ENCODE measurements at regions not wholly inside any gene's neighbourhood (a gene's known extent, or its start where the extent isn't known, plus 50 kb on each side); places are given as distances from the start of the nearest gene placed in this dataset.

DNA sequence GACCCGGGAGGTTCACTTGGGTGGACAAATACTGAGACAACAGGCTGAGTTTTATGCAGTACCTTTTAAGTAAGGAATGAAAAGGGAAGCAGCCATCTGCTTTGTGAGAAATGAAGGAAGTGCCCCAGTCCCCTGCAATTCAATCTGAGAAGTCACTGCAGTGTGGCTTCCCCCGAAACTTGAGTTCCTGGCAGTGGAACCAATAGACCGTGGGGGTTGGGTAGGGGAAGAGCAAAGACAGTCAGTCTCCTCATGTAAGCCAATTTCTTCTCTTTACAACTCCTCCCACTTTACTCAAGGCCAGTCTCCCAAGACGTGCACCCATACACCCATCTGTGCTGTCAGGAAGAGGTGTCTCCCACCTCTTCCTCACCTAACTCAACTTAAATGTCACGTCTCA, 206.5 kb downstream of the BCAT1 start:
- Mint-ChIP-seq H3K27me3 (ENCODE audit: low read depth) (no peaks in the 10 kb centered on the region), H3K27ac (no peak overlapping the region), H3K4me1 (ENCODE audit: low read depth) (peaks cover 14% of the 10 kb centered on the region), H3K4me3 (no peak overlapping the region), H3K36me3 (ENCODE audit: low read depth) (no peaks in the 10 kb centered on the region), H3K9me3 (ENCODE audit: insufficient read depth) (peaks cover 4% of the 10 kb centered on the region)
- ATAC-seq (no peak), DNase-seq (peak; percentile 26)
- ChIA-PET POLR2A (no interaction called here), CTCF (no interaction called here)

DNA sequence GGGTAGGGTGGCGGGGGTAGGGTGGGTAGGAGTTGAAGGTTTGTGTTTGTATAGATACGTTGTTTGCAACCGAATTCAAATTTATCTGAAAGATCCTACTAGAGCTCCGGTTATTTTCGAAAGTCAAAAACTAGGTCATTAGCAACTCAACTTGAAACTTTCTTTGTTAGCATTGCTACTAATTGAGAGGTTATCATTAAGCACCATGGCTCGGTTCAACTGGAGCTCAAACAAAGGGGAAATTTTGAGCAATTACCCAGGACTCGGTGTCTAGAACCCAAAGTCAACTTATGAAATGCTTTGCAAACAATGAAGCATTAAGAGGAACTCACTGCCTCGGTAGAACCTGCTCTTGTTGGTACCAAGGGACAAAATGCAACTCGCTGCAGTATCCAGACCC, 207.7 kb downstream of the BCAT1 start:
- no peaks in the 10 kb centered on the region for H3K27me3 Mint-ChIP-seq (ENCODE audit: low read depth)
- H3K9me3 Mint-ChIP-seq (ENCODE audit: insufficient read depth), result peaks cover 4% of the 10 kb centered on the region
- ATAC-seq, result no peak
- peaks cover 14% of the 10 kb centered on the region for H3K4me1 Mint-ChIP-seq (ENCODE audit: low read depth)
- H3K4me3 Mint-ChIP-seq, result no peak overlapping the region
- no peak overlapping the region for H3K27ac Mint-ChIP-seq
- H3K36me3 Mint-ChIP-seq (ENCODE audit: low read depth), result no peaks in the 10 kb centered on the region
- CTCF ChIA-PET, result no interaction called here
- DNase-seq, result no peak
- POLR2A ChIA-PET, result no interaction called here

DNA sequence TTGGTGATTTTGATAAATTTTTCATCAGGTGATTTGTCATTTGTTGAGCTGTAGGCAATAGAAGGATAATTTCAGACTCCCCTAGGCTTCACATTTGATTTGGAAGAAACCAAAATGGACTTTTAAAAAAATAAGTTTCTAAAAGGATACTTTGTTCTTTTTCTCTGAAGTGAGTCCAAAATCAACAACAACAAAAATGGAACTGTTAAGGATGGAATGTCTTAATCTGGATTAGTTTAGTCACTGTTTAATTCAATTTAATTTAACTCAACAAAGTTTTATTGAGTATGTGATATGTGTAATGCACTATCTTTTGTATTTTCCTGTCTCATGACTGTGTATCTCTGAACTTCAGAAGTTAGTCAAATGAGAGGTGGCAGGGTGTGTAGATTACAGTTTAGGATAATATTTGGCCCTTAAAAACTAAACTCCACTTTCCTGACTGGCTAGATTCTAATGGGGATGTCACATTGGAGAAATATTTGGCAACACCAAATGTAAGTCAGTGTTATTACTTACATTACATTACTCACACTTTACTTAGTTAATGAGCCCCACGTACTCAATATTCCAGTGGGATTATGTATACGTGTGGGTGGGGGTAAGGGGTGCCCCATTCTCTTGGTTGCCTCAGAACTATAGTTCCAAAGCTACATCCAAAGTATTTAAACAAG, 209.7 kb downstream of the BCAT1 start:
- DNase-seq (no peak), ATAC-seq (no peak)
- no peak overlapping the region for H3K27ac Mint-ChIP-seq
- peaks cover 4% of the 10 kb centered on the region for H3K9me3 Mint-ChIP-seq (ENCODE audit: insufficient read depth)
- peaks cover 3% of the 10 kb centered on the region for H3K27me3 Mint-ChIP-seq (ENCODE audit: low read depth)
- ChIA-PET CTCF (no interaction called here), POLR2A (no interaction called here)
- no peak overlapping the region for H3K4me3 Mint-ChIP-seq
- peaks cover 14% of the 10 kb centered on the region for H3K4me1 Mint-ChIP-seq (ENCODE audit: low read depth)
- no peaks in the 10 kb centered on the region for H3K36me3 Mint-ChIP-seq (ENCODE audit: low read depth)

DNA sequence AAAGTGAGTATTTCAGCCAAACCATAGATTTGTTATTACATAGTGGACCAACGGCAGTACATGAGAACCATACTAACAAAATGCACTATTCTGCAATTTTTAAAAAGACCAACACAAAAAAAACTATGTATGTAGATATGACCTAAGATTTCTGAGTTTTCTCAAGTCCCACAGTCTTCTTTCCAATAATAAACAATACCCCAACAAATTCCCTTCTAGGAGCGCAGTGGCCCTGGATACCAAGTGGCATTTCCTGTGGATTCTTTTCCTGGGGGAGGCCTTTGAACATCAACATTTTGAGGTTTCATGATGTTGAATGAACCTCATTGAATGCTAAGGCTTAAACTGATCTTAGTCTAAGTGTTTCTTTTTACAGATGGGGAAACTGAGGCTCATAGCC, 210.5 kb downstream of the BCAT1 start:
- Mint-ChIP-seq H3K4me3 (no peak overlapping the region), H3K9me3 (ENCODE audit: insufficient read depth) (peaks cover 4% of the 10 kb centered on the region), H3K36me3 (ENCODE audit: low read depth) (no peaks in the 10 kb centered on the region), H3K27me3 (ENCODE audit: low read depth) (peaks cover 5% of the 10 kb centered on the region), H3K4me1 (ENCODE audit: low read depth) (peaks cover 14% of the 10 kb centered on the region), H3K27ac (no peak overlapping the region)
- ChIA-PET POLR2A (no interaction called here), CTCF (no interaction called here)
- DNase-seq (no peak), ATAC-seq (no peak)

DNA sequence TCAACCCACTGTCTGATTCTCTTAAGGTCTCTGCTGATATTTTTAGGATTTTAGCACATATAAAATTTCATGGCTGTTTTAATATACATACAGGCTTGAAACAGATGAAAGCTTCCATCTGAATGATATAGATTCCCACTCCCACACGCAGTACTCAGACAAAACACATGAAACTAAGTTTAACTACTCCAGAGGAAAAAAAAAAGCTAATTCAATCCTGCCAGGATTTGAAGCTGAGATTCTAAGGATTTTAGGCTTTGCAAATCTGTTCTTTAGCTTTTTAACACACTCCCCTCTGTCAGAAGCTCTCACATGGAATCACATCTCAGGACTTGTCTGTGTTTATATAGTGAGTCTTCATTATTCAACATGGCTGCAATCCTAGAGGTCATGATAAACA, 217.3 kb downstream of the BCAT1 start:
- ChIA-PET CTCF (interaction anchor here (0.6 to 1.5 kb wide), 2 partner anchors 11 to 423 kb away, joined by 3 to 5 read pairs; no protein-coding TSS in a partner anchor), POLR2A (no interaction called here)
- no peak overlapping the region for H3K4me3 Mint-ChIP-seq
- no peaks in the 10 kb centered on the region for H3K9me3 Mint-ChIP-seq (ENCODE audit: insufficient read depth)
- ATAC-seq (no peak), DNase-seq (no peak)
- H3K4me1 Mint-ChIP-seq (ENCODE audit: low read depth), result peaks cover 7% of the 10 kb centered on the region
- no peak overlapping the region for H3K27ac Mint-ChIP-seq
- no peaks in the 10 kb centered on the region for H3K36me3 Mint-ChIP-seq (ENCODE audit: low read depth)
- peaks cover 5% of the 10 kb centered on the region for H3K27me3 Mint-ChIP-seq (ENCODE audit: low read depth)

GRCh38 chr12:24730489-24730896, 218.4 kb downstream of the BCAT1 start:
- ChIA-PET POLR2A (no interaction called here), CTCF (interaction anchor here (1.5 kb wide), 1 partner anchor 10 kb away, joined by 5 read pairs; no protein-coding TSS in a partner anchor)
- Mint-ChIP-seq H3K36me3 (ENCODE audit: low read depth) (no peaks in the 10 kb centered on the region), H3K4me3 (no peak overlapping the region), H3K27me3 (ENCODE audit: low read depth) (peaks cover 5% of the 10 kb centered on the region), H3K4me1 (ENCODE audit: low read depth) (peaks cover 7% of the 10 kb centered on the region), H3K9me3 (ENCODE audit: insufficient read depth) (no peaks in the 10 kb centered on the region), H3K27ac (no peak overlapping the region)
- no peak for DNase-seq
- no peak for ATAC-seq

GRCh38 chr12:24728826-24729225, 220.1 kb downstream of the BCAT1 start:
- no peak for ATAC-seq
- Mint-ChIP-seq H3K27ac (no peak overlapping the region), H3K36me3 (ENCODE audit: low read depth) (no peaks in the 10 kb centered on the region), H3K27me3 (ENCODE audit: low read depth) (peaks cover 2% of the 10 kb centered on the region), H3K4me1 (ENCODE audit: low read depth) (peaks cover 7% of the 10 kb centered on the region), H3K4me3 (no peak overlapping the region), H3K9me3 (ENCODE audit: insufficient read depth) (no peaks in the 10 kb centered on the region)
- POLR2A ChIA-PET, result no interaction called here
- no peak for DNase-seq
- CTCF ChIA-PET, result no interaction called here

- H3K36me3 Mint-ChIP-seq (ENCODE audit: low read depth), result no peaks in the 10 kb centered on the region
- no peak for ATAC-seq
- H3K4me1 Mint-ChIP-seq (ENCODE audit: low read depth), result peaks cover 7% of the 10 kb centered on the region
- H3K27me3 Mint-ChIP-seq (ENCODE audit: low read depth), result no peaks in the 10 kb centered on the region
- CTCF ChIA-PET, result no interaction called here
- no peak overlapping the region for H3K27ac Mint-ChIP-seq
- POLR2A ChIA-PET, result no interaction called here
- H3K4me3 Mint-ChIP-seq, result no peak overlapping the region
- no peak for DNase-seq
- H3K9me3 Mint-ChIP-seq (ENCODE audit: insufficient read depth), result no peaks in the 10 kb centered on the region
Observed at GRCh38 chr12:24728366-24728765, 220.5 kb downstream of the BCAT1 start.

- POLR2A ChIA-PET, result no interaction called here
- Mint-ChIP-seq H3K4me1 (ENCODE audit: low read depth) (peaks cover 6% of the 10 kb centered on the region), H3K9me3 (ENCODE audit: insufficient read depth) (no peaks in the 10 kb centered on the region), H3K4me3 (no peak overlapping the region), H3K27ac (no peak overlapping the region), H3K36me3 (ENCODE audit: low read depth) (no peaks in the 10 kb centered on the region), H3K27me3 (ENCODE audit: low read depth) (no peaks in the 10 kb centered on the region)
- ATAC-seq (no peak), DNase-seq (no peak)
- CTCF ChIA-PET, result no interaction called here
Observed at GRCh38 chr12:24725616-24726015, 223.3 kb downstream of the BCAT1 start.

DNA sequence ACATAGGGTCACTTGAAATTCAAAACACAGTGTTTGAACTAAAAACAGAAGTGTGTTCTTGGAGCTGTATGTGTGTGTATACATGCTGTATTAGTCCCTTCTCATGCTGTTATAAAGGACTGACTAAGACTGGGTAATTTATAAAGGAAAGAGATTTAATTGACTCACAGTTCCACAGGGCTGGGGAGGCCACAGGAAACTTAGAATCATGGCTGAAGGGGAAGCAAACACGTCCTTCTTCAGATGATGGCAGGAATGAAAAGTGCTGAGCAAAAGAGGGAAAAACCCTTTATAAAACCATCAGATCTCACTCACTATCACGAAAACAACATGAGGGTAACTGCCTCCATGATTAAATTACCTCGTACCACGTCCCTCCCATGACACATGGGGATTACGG, 224.1 kb downstream of the BCAT1 start:
- Mint-ChIP-seq H3K36me3 (ENCODE audit: low read depth) (no peaks in the 10 kb centered on the region), H3K4me1 (ENCODE audit: low read depth) (peaks cover 4% of the 10 kb centered on the region), H3K9me3 (ENCODE audit: insufficient read depth) (no peaks in the 10 kb centered on the region), H3K27me3 (ENCODE audit: low read depth) (no peaks in the 10 kb centered on the region), H3K4me3 (no peak overlapping the region), H3K27ac (no peak overlapping the region)
- POLR2A ChIA-PET, result no interaction called here
- ATAC-seq, result no peak
- no peak for DNase-seq
- CTCF ChIA-PET, result no interaction called here

- ChIA-PET POLR2A (no interaction called here), CTCF (interaction anchor here (0.6 kb wide), 1 partner anchor 9 kb away, joined by 4 read pairs; no protein-coding TSS in a partner anchor)
- H3K36me3 Mint-ChIP-seq (ENCODE audit: low read depth), result no peaks in the 10 kb centered on the region
- no peaks in the 10 kb centered on the region for H3K27me3 Mint-ChIP-seq (ENCODE audit: low read depth)
- no peak for DNase-seq
- no peaks in the 10 kb centered on the region for H3K9me3 Mint-ChIP-seq (ENCODE audit: insufficient read depth)
- H3K4me3 Mint-ChIP-seq, result no peak overlapping the region
- H3K27ac Mint-ChIP-seq, result no peak overlapping the region
- H3K4me1 Mint-ChIP-seq (ENCODE audit: low read depth), result peaks cover 13% of the 10 kb centered on the region
- no peak for ATAC-seq
Observed at GRCh38 chr12:24723759-24724158, 225.1 kb downstream of the BCAT1 start.

DNA sequence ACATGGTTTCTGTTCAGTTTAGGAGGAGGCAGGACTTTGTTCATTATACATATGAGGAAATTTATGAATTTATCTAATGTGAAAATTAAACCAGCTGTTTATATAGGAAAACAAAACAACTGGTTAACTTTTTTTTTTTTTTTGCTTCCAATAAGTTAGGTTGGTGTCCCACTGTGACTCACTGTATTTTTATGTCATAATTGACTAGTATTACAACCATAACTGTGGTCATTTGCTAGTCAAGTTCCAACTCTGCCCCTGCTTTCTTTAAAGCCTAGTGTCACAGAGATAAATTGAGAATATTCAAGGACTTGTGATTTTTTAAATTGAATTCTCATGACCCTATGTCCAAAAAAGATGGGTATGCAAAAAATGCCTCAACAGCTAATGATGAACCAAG, 227.7 kb downstream of the BCAT1 start:
- Mint-ChIP-seq H3K4me3 (no peak overlapping the region), H3K27ac (no peak overlapping the region), H3K27me3 (ENCODE audit: low read depth) (no peaks in the 10 kb centered on the region), H3K4me1 (ENCODE audit: low read depth) (peaks cover 16% of the 10 kb centered on the region), H3K9me3 (ENCODE audit: insufficient read depth) (no peaks in the 10 kb centered on the region), H3K36me3 (ENCODE audit: low read depth) (no peaks in the 10 kb centered on the region)
- POLR2A ChIA-PET, result interaction anchor here (0.6 kb wide), 1 partner anchor 1555 kb away, joined by 3 read pairs; no protein-coding TSS in a partner anchor
- CTCF ChIA-PET, result interaction anchor here (0.6 kb wide), 1 partner anchor 1054 kb away, joined by 3 read pairs; no protein-coding TSS in a partner anchor
- DNase-seq (no peak), ATAC-seq (no peak)

DNA sequence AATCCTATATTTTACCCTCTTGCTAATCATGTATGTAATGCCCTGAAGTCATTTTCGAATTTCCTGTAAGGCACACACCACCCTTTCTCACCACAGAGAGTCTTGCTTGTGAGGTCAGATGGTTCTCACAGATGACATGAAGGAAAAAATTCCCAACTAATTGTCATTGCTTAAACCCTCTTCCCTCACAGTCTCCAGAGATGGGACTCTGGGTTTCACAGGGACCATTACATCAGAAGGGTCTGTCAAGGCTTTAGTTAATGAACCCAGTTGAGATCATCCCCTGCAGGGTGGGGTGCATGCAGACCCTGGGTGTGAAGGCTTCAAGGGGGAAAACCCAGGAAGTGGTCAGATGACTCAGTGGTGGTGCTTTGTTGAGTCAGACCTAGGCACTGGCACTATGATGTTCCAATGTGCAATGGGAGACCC, 229.6 kb downstream of the BCAT1 start:
- no peaks in the 10 kb centered on the region for H3K36me3 Mint-ChIP-seq (ENCODE audit: low read depth)
- no peak overlapping the region for H3K4me3 Mint-ChIP-seq

More for the DNA sequence above, 229.6 kb downstream of the BCAT1 start:
- no peak overlapping the region for H3K27ac Mint-ChIP-seq
- peak; percentile 52 for DNase-seq
- POLR2A ChIA-PET, result no interaction called here
- CTCF ChIA-PET, result interaction anchor here (1.5 kb wide), 1 partner anchor 12 kb away, joined by 5 read pairs; no protein-coding TSS in a partner anchor
- no peaks in the 10 kb centered on the region for H3K27me3 Mint-ChIP-seq (ENCODE audit: low read depth)
- ATAC-seq, result peak; percentile 71
- H3K9me3 Mint-ChIP-seq (ENCODE audit: insufficient read depth), result no peaks in the 10 kb centered on the region
- H3K4me1 Mint-ChIP-seq (ENCODE audit: low read depth), result peaks cover 16% of the 10 kb centered on the region
